GM23338 (cell line): ENCODE measurements at regions not wholly inside any gene's neighbourhood (a gene's known extent, or its start where the extent isn't known, plus 50 kb on each side); places are given as distances from the start of the nearest gene placed in this dataset.

ENCODE experiments used
- ATAC-seq: fragments of 200-7000 bp; cut with Tn5 transposase; 3 replicates; pipeline ENCODE4 v1.9.1; 2020
- DNase-seq: peaks from one replicate; pipeline ENCODE4 v3.0.0-alpha.2; 2015; ENCODE audit warnings: low spot score
- H2AFZ ChIP-seq: fragments of 200-600 bp; sonication (generic); 2 replicates; pipeline ENCODE4 v1.8.0; 2016; ENCODE audit warnings: antibody characterized with exemption, mild to moderate bottlenecking, moderate library complexity
- H3F3A ChIP-seq: fragments of 200-600 bp; sonication (generic); replicated peaks from 2 replicates; pipeline ENCODE4 v1.8.0; 2017; ENCODE audit warnings: antibody characterized with exemption, mixed run types, low read depth
- H3K27ac ChIP-seq: fragments of 200-600 bp; sonication (generic); 2 replicates; pipeline ENCODE4 v1.6.1; 2016; ENCODE audit warnings: low read depth
- H3K27me3 ChIP-seq: fragments of 200-600 bp; sonication (generic); 2 replicates; pipeline ENCODE4 v1.8.0; 2016; ENCODE audit warnings: mild to moderate bottlenecking, mixed run types, moderate library complexity; ENCODE audit not compliant: insufficient read depth
- H3K36me3 ChIP-seq: fragments of 200-600 bp; sonication (generic); 2 replicates; pipeline ENCODE4 v1.8.0; 2016; ENCODE audit warnings: mild to moderate bottlenecking; ENCODE audit not compliant: insufficient read depth
- H3K4me1 ChIP-seq: fragments of 200-600 bp; sonication (generic); 2 replicates; pipeline ENCODE4 v1.8.0; 2016; ENCODE audit warnings: mild to moderate bottlenecking, moderate library complexity; ENCODE audit not compliant: insufficient read depth
- H3K4me2 ChIP-seq: fragments of 200-600 bp; sonication (generic); 2 replicates; pipeline ENCODE4 v1.7.1; 2017; ENCODE audit warnings: mixed run types
- H3K4me3 ChIP-seq: fragments of 200-600 bp; sonication (generic); 2 replicates; pipeline ENCODE4 v1.6.1; 2016; ENCODE audit warnings: mixed run types
- H3K79me2 ChIP-seq: fragments of 200-600 bp; sonication (generic); replicated peaks from 2 replicates; pipeline ENCODE4 v1.8.0; 2017; ENCODE audit warnings: mild to moderate bottlenecking; ENCODE audit not compliant: insufficient read depth
- H3K9me2 ChIP-seq: fragments of 200-600 bp; sonication (generic); 2 replicates; pipeline ENCODE4 v1.8.0; 2017; ENCODE audit not compliant: insufficient read depth
- H4K20me1 ChIP-seq: fragments of 200-600 bp; sonication (generic); replicated peaks from 2 replicates; pipeline ENCODE4 v1.8.0; 2017; ENCODE audit warnings: mild to moderate bottlenecking; ENCODE audit not compliant: insufficient read depth
- H3K27ac Mint-ChIP-seq: 2 replicates; pipeline ENCODE4 v1.8.0; 2020; ENCODE audit warnings: inconsistent platforms, mild to moderate bottlenecking, moderate library complexity, mixed read lengths
- H3K27me3 Mint-ChIP-seq: 3 replicates; pipeline ENCODE4 v1.8.0; 2022; ENCODE audit warnings: low read depth, mild to moderate bottlenecking, moderate library complexity, mixed read lengths, inconsistent platforms; ENCODE audit not compliant: insufficient read depth, poor library complexity
- H3K36me3 Mint-ChIP-seq: 3 replicates; pipeline ENCODE4 v1.8.0; 2021; ENCODE audit warnings: low read depth, mild to moderate bottlenecking, inconsistent platforms, moderate library complexity, mixed read lengths
- H3K4me1 Mint-ChIP-seq: 3 replicates; pipeline ENCODE4 v1.8.0; 2020; ENCODE audit warnings: mild to moderate bottlenecking, inconsistent platforms, mixed read lengths
- H3K4me3 Mint-ChIP-seq: 3 replicates; pipeline ENCODE4 v1.8.0; 2021; ENCODE audit warnings: moderate library complexity, mild to moderate bottlenecking, inconsistent platforms, mixed read lengths
- H3K9me3 Mint-ChIP-seq: 3 replicates; pipeline ENCODE4 v1.8.0; 2020; ENCODE audit warnings: moderate library complexity, mild to moderate bottlenecking, inconsistent platforms, mixed read lengths
- CREB1 ChIP-seq: fragments of 250-450 bp; sonication (Bioruptor Pico); IDR thresholded peaks from 2 replicates; pipeline ENCODE4 v1.5.0; 2020; ENCODE audit warnings: low read depth, mild to moderate bottlenecking, moderate library complexity
- EZH2 ChIP-seq: fragments of 200-600 bp; sonication (generic); IDR thresholded peaks from one replicate; pipeline ENCODE4 v1.8.0; 2017; ENCODE audit warnings: antibody characterized with exemption, mild to moderate bottlenecking, low read depth; ENCODE audit not compliant: unreplicated experiment
- NANOG ChIP-seq: IDR thresholded peaks from 2 replicates; pipeline ENCODE4 v1.6.1; 2016; ENCODE audit warnings: antibody characterized with exemption, borderline replicate concordance
- REST ChIP-seq: IDR thresholded peaks from one replicate; pipeline ENCODE4 v1.6.1; 2018; ENCODE audit warnings: antibody characterized with exemption; ENCODE audit not compliant: unreplicated experiment
- STAT1 ChIP-seq: IDR thresholded peaks from one replicate; pipeline ENCODE4 v1.6.1; 2016; ENCODE audit warnings: antibody characterized with exemption; ENCODE audit not compliant: unreplicated experiment
- ZNF331 ChIP-seq: fragments of 250-450 bp; sonication (Bioruptor Pico); IDR thresholded peaks from 2 replicates; pipeline ENCODE4 v1.5.0; 2020; ENCODE audit warnings: low read depth, mild to moderate bottlenecking, moderate library complexity

GRCh38 chr15:69597061-69597592, 144.5 kb downstream of the RPLP1 start:
- H3K27ac Mint-ChIP-seq: no peak overlapping the region
- Histone ChIP-seq H2AFZ (no peak overlapping the region), H3K9me2 (peaks cover 6% of the 10 kb centered on the region; the same call in 1 of the 2 replicates), H4K20me1 (no peaks in the 10 kb centered on the region), H3K4me2 (no peak overlapping the region), H3F3A (no peaks in the 10 kb centered on the region), H3K27ac (no peak overlapping the region), H3K4me1 (no peaks in the 10 kb centered on the region), H3K79me2 (no peaks in the 10 kb centered on the region), H3K4me3 (no peak overlapping the region), H3K36me3 (no peaks in the 10 kb centered on the region), H3K27me3 (no peaks in the 10 kb centered on the region)
- H3K4me1 Mint-ChIP-seq: peaks cover 4% of the 10 kb centered on the region; the same call in 2 of the 3 replicates
- no peak for ATAC-seq
- H3K36me3 Mint-ChIP-seq: no peaks in the 10 kb centered on the region
- no peak overlapping the region for H3K4me3 Mint-ChIP-seq
- peaks cover 4% of the 10 kb centered on the region for H3K27me3 Mint-ChIP-seq
- TF ChIP-seq EZH2 (no peak), NANOG (no peak), CREB1 (CRISPR knock-in tag) (no peak), REST (no peak)
- H3K9me3 Mint-ChIP-seq: no peaks in the 10 kb centered on the region; the same call in 2 of the 3 replicates
- no peak for DNase-seq

DNA sequence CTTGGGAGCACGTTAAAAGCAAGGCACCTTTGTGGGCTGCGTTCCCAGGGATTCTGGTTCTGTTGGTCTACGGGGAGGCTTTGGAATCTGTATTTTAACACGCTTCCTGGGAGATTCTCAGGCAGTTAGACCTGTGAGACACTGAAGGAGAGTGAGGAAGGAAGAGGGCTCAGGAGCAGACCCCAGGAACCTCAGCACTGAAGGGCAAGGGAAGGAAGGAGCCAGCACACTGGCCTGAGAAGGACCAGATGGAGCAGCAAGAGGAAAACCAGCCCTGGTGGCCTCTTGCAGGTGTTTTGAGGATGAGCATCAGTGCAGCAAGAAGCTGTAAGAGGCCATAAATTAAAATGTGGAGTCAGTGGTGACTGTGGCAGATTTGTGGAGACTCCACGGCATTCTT, 146.7 kb downstream of the RPLP1 start:
- Histone ChIP-seq H3K4me2 (no peak overlapping the region), H3K9me2 (peaks cover 6% of the 10 kb centered on the region; the same call in 1 of the 2 replicates), H2AFZ (no peak overlapping the region), H3K4me3 (no peak overlapping the region), H3K79me2 (no peaks in the 10 kb centered on the region), H3F3A (no peaks in the 10 kb centered on the region), H3K27ac (no peak overlapping the region), H3K27me3 (no peaks in the 10 kb centered on the region), H4K20me1 (no peaks in the 10 kb centered on the region), H3K36me3 (no peaks in the 10 kb centered on the region), H3K4me1 (no peaks in the 10 kb centered on the region)
- Mint-ChIP-seq H3K4me1 (peaks cover 11% of the 10 kb centered on the region; the same call in 2 of the 3 replicates), H3K27ac (no peak overlapping the region), H3K4me3 (no peak overlapping the region), H3K36me3 (no peaks in the 10 kb centered on the region), H3K9me3 (no peaks in the 10 kb centered on the region; the same call in 2 of the 3 replicates), H3K27me3 (peaks cover 2% of the 10 kb centered on the region)
- ATAC-seq (no peak), DNase-seq (no peak)
- TF ChIP-seq CREB1 (CRISPR knock-in tag) (no peak), NANOG (no peak), ZNF331 (CRISPR knock-in tag) (no peak), STAT1 (no peak)
